GM04503 (cell line): ENCODE measurements at regions not wholly inside any gene's neighbourhood (a gene's known extent, or its start where the extent isn't known, plus 50 kb on each side); places are given as distances from the start of the nearest gene placed in this dataset.

ENCODE experiments used
- DNase-seq: peaks from one replicate; pipeline ENCODE4 v3.0.0-alpha.2; 2012; ENCODE audit warnings: low read depth

DNA sequence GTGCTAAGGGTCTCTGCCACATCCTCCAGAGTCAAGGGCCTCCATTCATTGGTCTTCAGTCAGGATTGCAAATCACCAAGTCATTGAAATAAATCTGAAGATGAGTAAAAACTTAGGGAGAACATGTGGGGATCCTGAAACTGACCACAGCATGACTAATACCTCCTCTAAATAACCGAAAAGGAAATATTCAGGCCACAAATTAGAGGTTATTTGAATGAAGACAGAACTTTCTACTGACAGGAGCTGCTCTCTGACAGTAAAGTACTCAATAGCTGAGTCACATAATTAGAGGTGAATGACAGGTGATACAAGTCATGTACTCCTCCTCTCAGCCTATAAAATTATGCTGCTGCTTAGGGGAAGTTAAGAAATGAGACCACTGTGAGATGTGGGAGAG lies 240.2 kb upstream of the F9 start:
- DNase-seq, result peak; percentile 13

DNA sequence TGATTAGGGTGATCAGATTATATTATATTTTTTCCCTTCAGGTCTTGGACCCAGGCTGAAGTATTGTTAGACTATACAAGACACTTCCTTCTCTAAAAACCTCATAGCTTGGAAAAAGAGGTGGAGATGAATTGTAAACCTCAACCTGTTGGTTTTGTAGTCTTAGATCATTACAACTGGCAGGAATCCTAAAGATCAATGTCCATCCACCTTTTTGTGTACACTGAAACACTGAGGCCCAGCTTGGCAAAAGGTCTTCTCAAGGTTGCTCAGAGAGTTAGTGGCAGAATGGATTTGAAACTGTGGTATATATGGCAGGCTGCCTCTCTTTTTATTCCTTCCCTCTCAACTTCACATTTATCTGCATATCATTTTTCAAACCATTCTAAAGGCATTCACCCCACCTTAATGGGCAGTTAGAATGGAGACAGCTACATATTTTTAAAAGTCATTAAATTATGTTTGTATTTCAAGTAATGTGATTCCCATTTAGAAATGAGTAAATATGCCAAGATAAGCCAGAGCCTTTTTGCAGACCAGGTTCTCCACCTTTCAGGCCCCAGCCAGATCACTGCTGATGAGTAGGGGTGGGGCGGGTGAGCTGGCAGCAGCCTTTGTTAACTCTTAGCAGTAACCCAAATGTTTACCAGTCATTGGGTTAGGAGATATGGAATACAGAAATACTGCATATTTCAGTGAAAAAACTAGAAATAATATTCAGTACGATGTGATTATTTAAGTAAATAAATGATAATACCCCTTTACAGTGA lies 243.2 kb upstream of the F9 start:
- no peak for DNase-seq

DNA sequence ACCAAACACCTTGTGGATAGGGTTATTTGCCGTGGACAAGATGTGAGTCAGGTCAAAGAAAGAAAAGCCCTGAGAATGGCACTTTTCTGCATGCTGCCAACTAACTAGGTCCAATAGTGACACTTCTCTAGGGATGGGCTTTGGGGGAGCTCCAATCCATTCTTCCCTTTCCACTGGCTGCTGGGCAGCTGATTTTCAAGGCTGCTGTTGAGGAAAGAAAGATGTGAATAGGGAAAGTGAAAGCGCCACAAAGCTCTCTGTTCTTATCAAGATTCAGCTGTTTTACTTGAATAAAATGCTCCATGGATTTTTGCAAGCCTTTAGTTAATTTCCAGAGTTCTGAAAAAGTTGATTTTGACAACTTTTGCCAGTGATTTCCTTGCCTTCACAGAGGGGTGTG lies 244.2 kb upstream of the F9 start:
- DNase-seq, result no peak

DNA sequence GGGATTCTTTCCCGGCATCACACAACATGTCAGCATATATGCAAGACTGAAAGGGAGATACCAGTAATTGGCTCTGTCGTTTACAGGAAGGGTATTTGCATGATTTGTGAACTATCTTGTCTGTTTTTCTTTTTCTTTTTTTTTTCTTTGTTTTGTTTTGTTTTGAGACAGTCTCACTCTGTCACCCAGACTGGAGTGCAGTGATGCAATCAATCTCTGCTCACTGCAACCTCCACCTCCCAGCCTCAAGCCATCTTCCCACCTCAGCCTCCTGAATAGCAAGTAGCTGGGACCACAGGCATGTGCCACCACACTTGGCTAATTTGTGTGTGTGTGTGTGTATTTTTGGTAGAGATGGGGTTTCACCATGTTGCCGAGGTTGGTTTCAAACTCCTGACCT lies 262.7 kb upstream of the F9 start:
- no peak for DNase-seq

DNA sequence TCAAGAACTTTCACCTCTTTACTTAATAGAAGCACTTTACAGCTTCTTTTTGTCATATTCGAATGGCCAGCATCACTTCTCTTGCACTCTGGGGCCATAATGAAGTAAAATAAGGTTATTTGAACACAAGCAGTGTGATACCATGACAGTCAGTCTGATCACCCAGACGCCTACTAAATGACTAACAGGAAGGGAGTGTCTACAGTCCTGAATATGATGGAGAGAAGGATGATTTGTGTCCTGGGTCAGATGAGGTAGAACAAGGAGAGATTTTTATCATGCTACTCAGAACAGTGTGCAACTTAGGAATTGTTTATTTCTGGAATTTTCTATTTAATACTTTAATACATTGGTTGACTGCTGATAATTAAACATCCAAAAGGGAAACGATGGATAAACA lies 284.2 kb upstream of the F9 start:
- no peak for DNase-seq

DNA sequence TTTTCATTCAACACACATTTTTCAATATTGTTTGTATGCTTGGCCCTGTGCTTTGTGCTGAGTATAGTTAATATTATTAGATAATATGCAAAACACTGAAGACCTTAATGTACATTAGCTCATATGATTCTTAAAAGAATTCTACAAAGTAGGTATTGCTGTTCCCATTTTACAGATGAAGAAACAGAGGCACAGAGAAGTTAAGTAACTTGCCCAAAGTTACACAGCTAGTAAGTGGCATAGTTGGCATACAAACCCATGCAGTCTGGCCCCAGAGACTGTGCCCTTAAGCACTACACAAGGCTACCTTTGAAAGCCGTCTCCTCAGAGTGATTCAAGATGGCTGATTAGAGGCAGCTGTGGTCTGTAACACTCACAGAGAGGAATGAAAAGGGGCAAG lies 293.4 kb upstream of the F9 start:
- no peak for DNase-seq

DNA sequence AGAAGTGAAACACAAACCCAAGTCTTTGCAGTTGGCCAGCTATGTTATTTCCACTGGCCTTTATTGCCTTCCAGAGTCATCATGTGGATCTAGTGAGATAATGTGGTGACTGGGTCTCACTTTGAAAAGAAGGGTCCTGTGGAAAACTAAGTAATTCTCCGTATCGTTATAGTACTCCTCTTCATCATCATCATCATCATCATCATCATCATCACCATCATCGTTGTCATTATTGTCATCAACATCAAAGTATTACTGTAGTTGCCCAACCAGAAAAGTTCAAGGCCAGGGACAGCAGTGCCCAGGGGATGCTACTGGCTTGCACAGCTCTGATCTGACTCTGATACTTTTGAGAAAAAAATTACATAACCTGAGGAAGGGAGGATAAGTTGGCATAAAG lies 295.6 kb upstream of the F9 start:
- DNase-seq, result no peak

DNA sequence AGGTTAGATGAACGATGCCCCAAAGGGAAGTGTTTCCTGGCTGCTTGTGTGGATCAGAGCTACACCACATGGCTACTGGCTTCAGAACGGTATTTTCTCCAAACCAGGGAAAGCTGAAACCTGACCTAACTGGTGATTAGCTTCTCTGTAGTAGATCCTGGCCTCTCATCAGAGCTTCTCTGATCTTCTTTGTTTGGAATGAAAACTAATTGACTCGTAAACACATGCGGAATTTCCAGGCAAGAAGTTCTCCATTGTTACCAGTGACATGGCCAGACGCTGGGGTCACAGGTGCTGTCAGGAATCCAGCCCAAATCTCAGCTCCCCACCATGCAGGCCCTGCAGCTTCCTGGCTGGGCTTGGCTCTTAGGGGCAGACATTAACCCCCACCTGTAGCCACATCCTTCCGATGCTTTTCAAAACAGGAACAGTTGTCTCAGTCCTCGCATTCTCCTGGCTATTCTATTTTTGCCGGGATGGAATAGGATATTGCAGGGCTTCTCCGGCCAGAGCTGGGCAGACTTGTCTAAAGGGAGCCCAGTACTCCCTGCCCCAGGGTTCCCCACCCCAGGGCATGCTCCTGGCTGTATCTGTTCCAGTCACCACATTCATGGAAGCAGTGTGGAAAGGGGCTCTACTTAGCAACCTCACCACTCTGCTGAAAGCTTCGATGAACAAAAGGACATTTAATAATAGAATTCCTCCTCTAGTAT lies 305.4 kb upstream of the F9 start:
- no peak for DNase-seq

DNA sequence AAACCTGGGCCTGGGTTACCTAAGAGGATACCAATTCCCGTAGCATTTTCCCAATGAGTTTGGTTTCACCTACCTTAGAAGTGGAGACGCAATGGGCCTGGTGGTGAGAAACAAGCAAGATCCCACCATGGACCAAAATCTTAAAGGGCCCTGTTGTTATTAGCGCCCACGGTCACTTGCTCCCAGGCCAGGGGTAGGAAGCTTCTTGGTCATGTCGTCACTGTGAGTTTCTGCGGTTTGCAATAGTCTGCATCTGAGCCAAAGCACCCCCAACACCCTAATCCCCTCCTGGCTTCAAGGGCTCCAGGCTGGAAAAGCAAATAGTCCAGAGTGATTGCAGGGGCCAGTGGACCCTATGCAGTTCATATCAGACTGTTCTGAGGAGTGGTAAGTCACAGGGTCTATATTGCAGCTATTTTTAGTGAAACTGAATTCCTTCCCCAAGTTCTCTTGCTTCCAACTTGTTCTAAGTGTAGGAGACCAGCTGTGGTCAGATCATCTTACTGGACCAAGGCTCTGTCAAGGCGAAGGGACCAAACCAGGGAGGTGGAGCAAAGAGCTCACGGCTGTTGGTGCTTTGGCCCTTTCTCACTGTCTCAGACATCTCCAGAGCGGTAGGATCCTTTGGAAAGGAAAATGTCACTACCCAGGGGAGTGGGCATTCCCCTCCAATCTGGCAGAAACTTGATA lies 307.9 kb upstream of the F9 start:
- DNase-seq, result no peak

DNA sequence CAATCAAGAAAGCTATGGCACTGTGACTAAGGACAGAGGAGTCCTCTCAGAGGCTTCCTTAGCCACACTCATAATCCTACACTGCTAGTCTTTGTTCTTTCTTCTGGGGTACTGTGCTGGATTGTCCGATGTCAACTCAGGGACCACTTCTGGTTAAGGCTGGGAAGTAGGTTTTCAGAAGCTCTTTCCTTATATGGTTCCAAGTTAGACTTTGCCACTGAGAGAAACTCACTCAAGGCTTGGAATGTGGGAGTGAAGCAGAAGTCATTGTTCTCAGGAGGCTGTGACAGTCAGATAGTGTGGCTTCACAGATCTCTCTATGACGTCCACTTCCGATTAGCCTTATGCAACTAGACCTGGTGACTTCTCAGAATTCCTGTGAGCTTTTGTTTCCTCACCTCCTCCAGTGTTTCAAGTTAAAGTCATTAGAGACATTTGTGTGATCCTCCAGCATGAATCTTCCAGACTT lies 317.3 kb upstream of the F9 start:
- no peak for DNase-seq

DNA sequence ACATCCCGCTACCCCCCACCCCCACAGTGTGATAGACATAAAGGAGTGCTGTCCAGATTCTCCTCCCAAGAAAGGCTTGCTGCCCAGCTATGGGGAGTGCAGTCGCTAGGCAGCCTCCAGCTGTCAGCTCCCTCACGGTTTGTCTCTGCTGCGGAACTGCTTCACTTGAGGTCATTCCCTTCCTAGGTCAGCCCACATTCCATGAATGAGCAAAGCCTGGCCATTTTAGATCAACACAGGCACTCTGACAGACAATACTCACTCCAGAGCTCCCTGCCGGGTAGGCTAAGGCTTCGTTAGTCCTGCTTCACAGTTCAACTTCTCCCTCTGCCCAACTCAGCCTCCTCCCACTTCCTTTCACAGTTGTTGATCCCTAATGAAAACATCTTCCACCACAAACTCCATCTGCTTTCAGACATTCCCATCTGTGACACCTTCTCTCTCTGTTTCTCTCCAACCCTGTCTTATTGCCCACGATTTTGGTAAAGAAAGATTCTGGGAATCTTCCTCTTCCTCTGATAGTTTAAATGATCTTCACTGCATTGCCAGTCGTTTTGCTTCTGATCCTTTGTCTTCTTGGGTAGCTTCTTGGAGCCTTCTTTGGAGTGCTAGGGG lies 318.9 kb upstream of the F9 start:
- no peak for DNase-seq

DNA sequence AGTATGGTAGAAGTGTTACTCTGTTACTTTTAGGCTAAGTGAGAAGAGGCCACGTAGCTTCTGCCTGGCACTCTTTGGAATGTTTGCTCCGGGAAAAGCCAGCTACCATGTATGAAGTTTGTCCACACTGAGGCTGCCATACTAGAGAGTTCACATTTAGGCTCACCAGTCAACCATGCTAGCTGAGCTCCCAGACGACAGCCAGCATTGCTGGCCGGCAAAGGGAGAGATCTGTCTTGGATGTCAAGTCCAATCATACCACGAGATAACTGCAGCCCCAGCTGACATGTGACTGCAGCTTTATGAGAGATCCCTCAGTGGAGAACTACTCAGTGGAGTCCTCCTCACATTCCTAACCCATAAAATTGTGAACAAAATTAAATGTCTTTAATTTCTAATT lies 321.2 kb upstream of the F9 start:
- DNase-seq, result no peak

DNA sequence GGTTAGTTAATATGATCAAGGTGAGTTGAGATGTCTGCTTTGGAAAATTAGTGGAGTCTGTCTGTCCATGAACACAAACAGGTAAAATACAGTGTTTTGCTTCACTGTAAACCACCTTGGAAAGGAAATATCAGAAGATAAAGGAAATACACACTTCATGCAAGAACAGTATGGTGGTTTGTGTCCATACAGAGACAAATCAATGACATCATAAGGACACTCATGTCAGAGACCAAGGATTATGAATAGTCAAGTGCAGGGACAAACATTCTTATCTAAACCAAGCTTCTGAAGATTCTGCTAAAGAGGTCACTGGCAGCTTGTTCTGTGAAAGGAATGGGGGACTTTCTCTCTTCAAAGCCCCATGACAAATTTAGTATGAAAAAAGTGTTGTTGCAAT lies 322.9 kb upstream of the F9 start:
- DNase-seq, result no peak

DNA sequence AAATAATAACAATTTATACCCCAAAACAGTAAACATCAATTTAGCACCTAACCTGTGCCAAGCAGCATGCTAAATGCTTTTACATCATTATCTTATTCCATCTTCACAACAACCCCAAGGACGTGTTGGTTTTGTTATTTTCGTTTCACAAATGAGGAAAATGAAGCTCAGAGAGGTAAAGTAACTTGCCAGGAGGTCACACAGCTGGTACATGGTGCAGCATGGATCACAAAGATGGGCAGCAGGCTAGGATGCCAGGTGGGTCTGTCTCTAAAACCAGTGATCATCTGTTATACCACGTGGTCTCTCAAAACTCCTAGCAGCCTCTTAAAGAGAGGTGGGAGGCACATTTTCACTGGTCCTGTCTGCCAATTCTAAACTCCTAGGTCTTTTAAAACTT lies 323.6 kb upstream of the F9 start:
- no peak for DNase-seq

DNA sequence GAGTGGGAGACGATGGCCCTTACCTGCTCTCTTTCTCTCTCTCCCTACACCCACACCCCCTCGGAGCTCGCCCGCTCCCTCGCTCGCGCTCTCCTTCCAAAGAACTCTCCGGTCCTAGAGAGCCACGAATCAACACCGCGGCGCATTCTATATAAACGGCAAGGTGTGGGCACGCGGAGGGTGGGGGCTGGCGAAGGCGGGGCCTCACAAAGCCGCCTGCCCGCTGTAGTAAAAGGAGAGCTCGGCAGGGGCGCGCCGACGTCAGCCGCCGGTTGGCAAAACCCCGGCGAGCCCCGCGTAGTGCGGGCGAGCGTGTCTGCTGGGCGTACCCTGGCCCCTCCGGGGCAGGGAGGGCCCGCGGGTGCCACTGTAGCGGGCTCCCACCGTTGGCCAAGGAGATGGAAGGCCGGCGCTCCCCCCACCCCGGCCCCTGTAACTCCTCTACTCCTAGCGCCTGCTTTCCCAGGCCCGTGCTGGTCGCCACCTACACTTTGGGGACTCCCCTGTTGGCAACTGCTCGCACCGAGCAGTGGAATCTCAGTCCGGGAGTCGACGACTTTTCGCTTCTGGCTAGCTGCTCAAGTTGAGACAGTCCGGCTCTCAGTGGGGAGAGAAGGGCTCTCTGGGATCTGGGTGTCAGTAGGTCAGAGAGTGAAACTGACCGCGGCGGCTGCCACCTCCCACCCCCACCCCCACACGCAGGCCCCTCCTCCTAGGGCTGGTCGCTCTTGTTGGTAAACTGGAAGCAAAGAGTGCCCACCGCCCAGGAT lies 325.5 kb upstream of the F9 start:
- DNase-seq, result no peak

DNA sequence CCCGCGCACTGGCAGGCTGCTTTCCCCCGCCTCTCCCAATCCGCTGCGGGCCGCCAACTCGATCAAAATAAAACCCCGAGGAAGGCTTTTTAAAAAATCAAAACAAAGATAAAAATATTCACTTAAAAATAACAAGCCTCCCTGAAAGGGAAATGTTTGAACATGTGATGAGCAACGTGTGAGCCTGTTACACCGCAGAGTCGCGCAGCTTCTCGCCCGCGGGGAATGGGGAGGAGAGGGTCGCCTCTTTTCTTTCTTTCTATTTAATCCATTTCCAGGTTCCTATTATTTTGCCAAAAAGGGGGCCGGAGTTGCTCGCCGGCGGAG lies 326.0 kb upstream of the F9 start:
- DNase-seq, result no peak

DNA sequence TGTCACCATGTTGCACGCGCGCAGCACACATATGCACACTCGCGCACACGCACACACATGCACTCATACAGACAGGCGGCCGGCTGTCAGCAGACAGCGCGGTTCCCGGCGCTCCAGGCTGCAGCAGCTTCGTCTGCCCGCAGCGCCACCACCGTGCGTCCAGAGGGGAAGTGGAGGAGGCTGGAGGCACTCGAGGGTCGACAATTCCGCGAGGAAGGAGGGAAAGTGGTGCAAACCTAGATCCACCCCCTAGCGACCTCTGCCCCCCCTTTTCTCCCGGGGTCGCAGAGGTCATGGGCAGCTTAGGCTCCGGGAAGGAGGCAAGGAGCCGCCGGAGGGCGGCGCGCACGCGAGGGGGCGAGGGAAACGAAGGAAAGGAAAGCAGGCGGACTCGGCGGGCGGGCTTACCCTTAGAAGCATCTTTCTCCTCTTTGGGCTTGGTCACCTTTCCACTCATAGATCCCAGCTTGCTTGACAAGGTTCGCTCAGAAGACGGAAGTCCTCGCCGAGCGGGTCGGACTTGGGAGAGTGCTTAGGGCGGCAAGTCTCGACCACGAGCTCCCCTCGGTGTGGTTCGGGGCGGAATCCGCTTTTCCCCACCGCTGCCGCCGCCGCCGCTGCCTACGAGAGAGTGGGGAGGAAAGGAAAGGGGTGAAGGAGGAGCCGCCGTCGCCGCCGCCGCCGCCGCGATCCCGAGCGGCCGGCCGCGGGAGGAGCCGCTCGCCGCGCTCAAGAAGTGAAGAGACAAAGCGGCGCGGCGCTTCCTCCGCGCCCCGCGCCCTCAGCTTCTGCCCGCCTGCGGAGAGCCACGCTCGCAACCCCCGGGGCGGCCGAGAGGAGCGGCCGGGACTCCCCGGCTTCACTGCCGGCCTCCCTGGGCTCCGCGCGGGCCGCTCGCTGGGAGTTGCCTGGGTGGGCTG lies 326.6 kb upstream of the F9 start:
- no peak for DNase-seq

DNA sequence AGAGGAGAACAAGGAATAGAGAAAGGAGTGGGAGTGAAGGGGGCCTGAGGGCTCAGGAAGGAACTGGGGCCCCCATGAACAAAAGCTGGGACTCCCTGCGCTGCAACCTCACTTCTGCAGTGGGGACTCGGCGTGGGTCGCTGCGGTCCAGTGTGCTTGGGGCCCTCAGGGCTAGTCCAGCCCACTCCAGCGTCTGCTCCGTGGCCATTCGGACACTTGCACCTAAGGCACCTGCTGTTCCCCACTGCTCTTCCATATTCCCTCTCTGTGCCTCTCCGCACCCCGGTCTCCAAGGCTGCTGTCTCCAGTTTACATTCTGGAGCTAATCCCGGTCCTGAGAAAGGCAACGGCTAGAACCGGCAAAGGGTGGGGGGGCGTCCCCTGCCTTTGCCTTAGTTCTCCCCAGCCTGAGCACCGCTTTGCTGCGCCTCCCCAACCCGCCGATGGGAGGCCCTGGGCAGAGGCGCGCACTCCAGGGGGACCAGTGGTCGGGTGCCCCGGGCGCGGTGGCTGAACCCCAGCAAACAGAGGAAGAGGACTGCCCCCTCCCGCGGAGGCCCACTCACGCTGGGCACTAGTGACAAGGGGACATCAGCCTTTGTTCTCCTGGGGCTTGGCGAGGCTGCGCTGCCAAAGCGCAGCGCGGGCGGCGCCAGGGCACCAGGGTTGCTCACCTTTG lies 327.7 kb upstream of the F9 start:
- no peak for DNase-seq

DNA sequence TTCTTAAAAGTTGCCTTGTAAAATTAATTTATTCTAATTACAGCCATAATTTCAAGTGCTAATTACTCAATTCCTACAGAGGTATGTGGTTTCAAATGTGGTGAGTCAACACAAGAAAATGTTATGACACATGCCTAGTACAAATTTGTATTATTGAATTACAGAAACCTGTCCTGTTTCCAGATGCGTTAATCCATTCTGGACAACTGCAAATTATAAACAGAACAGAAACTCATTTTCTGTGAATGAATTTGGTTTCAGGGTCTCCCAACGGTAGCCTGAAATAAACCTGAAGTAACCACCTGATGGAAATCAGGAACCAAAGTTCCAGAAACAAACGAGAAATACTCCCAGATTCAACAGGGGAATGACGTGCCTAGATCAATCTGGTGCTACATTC lies 328.6 kb upstream of the F9 start:
- DNase-seq, result no peak

DNA sequence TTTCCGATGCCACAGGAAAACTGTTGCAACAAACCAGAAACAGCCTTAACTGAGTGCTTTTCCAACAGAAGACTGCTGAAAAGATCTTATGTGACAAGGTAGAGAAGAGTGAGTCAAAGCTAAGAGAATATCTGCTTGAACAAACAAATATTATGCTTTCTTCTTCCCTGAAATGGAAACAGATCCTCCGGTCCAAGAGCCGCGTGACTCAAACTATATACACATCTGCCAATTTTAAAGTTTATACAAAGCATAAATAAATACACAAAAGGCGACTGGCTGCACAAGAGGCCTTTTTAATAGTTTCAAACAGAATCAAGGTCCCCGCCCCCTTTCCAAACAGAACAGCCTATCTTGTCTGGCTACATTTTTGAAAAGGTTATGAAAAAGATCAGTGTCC lies 329.7 kb upstream of the F9 start:
- no peak for DNase-seq

DNA sequence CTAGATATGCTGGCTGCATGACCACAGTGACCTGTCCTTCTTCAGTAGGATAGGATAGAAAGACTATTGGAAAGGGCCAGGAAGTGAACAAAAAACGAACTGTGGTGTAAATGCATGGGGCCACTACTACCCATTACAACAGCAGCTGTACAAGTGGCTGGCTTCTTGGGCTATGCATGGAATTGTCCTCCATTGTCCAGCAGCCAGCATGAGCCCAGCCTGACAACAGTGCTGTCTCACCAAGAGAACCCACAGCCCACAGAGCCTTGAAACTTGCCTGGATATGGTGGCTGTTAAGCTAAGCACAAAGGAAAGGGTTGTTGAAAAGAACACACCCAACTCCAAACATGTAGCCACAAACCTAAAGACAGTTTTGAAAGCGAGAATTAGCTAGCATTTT lies 330.2 kb upstream of the F9 start:
- no peak for DNase-seq
